Left lung (tissue), 4 donors: ENCODE measurements at regions not wholly inside any gene's neighbourhood (a gene's known extent, or its start where the extent isn't known, plus 50 kb on each side); places are given as distances from the start of the nearest gene placed in this dataset.
"Not testable (repeated sequence)": the region's sequence is repeated elsewhere in the genome, so short reads cannot be mapped to it uniquely, and the experiment has no call there.

Experiments used
- ATAC-seq: fragments of 200-7000 bp; cut with Tn5 transposase; one replicate; pipeline ENCODE4 v1.9.1; 2020; ENCODE audit warnings: moderate library complexity
- DNase-seq, 4 donors: peaks; one replicate each; pipeline ENCODE4 v3.0.0-alpha.2; 2013 to 2020
- H3K27ac ChIP-seq, 2 donors: fragments of 200-600 bp; sonication (generic) in 1 of 2; one replicate each; pipeline versions ENCODE4 v1.5.0 to v1.8.0; 2020 to 2021
- H3K27me3 ChIP-seq, 2 donors: fragments of 200-600 bp; sonication (generic) in 1 of 2; one replicate each; pipeline versions ENCODE4 v1.5.0 to v1.8.0; 2020 to 2021
- H3K36me3 ChIP-seq, 2 donors: fragments of 200-600 bp; sonication (generic) in 1 of 2; one replicate each; pipeline versions ENCODE4 v1.5.0 to v1.8.0; 2020 to 2021
- H3K4me1 ChIP-seq, 2 donors: fragments of 200-600 bp; one replicate each; pipeline ENCODE4 v1.8.0; 2021
- H3K4me3 ChIP-seq, 2 donors: fragments of 200-600 bp; sonication (generic) in 1 of 2; one replicate each; pipeline versions ENCODE4 v1.5.0 to v1.8.0; 2020 to 2021; ENCODE audit warnings: mild to moderate bottlenecking in 1 of 2
- H3K9me3 ChIP-seq, 2 donors: fragments of 200-600 bp; sonication (generic) in 1 of 2; one replicate each; pipeline versions ENCODE4 v1.5.0 to v1.8.0; 2020 to 2021
- intact Hi-C, 2 donors: fragments of 100-400 bp; cut with DNase I; formaldehyde crosslinking; loops; one replicate each; pipeline versions ENCODE4 v1.11.2 to v1.14.2; 2022
- TF ChIP-seq, protein P1 (sequence below), 2 donors: fragments of 200-600 bp; sonication (generic) in 1 of 2; IDR thresholded peaks; one replicate each; pipeline versions ENCODE4 v1.5.0 to v1.8.0; 2021; ENCODE audit warnings: antibody characterized with exemption in 2 of 2
- donor health status: DM: no; HTN: yes; CAD: no.
- donor health status: DM: no; HTN: no; CAD: no.

DNA sequence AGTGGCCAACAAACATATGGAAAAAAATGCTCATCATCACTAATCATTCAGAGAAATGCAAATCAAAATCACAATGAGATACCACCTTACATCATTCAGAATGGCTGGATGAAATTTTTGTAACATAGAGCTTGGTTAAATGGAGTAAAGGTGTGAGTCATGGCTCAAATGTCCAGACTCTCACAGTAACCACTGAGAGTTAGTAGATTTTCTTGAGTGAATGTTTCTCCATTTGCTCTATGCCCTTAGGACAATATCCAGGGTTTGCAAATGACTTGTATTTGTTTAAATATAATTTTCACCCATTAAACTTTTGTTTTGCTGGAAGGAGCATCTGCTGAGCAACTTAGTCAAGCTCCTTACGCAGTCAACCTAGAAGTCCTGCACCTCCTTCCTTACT, 967.2 kb downstream of the XPNPEP1 start:
- no peak overlapping the region for H3K27ac ChIP-seq
- H3K36me3 ChIP-seq = no peaks in the 10 kb centered on the region
- H3K27me3 ChIP-seq = no peaks in the 10 kb centered on the region
- intact Hi-C loops = no loop called here
- TF ChIP-seq, protein P1, sequence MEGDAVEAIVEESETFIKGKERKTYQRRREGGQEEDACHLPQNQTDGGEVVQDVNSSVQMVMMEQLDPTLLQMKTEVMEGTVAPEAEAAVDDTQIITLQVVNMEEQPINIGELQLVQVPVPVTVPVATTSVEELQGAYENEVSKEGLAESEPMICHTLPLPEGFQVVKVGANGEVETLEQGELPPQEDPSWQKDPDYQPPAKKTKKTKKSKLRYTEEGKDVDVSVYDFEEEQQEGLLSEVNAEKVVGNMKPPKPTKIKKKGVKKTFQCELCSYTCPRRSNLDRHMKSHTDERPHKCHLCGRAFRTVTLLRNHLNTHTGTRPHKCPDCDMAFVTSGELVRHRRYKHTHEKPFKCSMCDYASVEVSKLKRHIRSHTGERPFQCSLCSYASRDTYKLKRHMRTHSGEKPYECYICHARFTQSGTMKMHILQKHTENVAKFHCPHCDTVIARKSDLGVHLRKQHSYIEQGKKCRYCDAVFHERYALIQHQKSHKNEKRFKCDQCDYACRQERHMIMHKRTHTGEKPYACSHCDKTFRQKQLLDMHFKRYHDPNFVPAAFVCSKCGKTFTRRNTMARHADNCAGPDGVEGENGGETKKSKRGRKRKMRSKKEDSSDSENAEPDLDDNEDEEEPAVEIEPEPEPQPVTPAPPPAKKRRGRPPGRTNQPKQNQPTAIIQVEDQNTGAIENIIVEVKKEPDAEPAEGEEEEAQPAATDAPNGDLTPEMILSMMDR (IDR thresholded peaks at IDR 0.05) = no peak
- H3K4me1 ChIP-seq = no peaks in the 10 kb centered on the region
- ATAC-seq = no peak
- H3K9me3 ChIP-seq = peaks cover 0 to 19% of the 10 kb centered on the region in 2 donors
- no peak for DNase-seq
- H3K4me3 ChIP-seq = no peak overlapping the region

DNA sequence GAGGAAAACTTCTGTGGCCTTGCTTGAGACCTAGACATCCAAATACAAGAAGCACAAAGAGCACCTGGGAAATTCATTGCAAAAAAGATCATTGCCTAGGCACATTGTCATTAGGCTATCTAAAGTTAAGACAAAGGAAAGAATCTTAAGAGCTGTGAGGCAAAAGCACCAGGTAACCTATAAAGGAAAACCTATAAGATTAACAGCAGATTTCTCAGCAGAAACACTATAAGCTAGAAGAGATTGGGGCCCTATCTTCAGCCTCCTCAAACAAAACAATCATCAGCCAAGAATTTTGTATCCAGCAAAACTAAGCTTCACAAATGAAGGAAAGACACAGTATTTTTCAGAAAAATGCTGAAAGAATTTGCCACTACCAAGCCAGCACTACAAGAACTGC, 1003.3 kb downstream of the XPNPEP1 start:
- H3K27ac ChIP-seq, H3K4me3 ChIP-seq, H3K27me3 ChIP-seq, DNase-seq, H3K4me1 ChIP-seq, H3K9me3 ChIP-seq, H3K36me3 ChIP-seq, ATAC-seq, intact Hi-C loops: not testable (repeated sequence)

DNA sequence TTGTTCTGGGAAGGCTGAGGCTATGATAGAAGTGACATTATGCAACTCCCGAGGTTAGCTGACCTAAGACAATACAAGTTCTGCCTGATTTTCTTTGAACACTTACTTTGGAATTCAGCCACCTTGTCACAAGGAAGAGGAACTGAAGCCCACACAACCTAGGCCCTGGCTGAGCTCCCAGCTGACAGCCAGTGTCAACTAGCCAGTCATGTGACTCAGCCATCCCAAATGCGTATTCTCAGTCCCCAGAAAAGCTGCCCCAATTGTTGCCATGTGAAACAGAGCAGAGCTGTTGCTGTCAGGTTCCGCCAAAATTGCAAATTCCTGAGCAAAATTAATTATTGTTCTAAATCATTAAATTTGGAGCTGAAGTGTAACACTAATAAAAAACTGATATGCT, 1010.0 kb downstream of the XPNPEP1 start:
- H3K27me3 ChIP-seq = peaks cover 0 to 15% of the 10 kb centered on the region in 2 donors
- H3K9me3 ChIP-seq = no peaks in the 10 kb centered on the region
- H3K27ac ChIP-seq = no peak overlapping the region
- intact Hi-C loops = no loop called here
- H3K4me3 ChIP-seq = no peak overlapping the region
- no peaks in the 10 kb centered on the region for H3K36me3 ChIP-seq
- no peak for ATAC-seq
- no peak for DNase-seq
- TF ChIP-seq, protein P1 (IDR thresholded peaks at IDR 0.05) = no peak
- no peaks in the 10 kb centered on the region for H3K4me1 ChIP-seq

DNA sequence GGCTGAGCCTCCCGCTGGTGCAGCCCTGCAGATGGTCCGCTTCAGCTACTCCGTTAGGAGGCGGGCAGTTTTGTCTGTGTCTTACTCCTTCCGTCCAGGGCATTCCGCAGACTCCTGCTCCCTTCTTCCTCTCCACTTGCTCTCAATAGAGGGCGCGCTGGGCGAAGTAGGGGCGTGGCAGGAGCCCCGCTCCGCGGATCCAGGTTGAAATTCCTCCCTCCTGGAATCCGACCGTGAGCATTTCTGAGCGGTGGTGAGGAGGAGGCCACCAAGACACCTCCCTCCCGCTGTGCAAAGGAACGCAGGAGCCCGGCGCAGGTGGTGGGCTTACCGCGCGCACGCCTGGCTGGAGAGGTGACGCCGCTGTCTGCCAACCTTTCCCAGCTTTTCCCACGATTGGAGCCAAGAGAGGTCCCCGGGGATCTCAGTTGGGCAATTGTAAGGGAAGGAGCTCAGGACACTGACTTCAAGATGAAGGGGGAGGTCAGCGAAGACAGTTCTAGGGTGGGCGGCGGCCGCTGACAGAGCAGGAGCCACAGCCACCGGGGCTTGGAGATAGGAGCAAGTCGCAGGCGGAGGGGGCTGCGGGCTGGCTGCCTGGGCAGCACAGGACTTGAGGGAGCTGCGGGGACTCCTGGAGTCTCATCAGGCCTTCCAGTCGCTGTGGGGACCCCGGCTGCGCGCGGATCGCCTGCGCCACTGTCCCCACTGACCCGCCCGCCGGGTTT, 1011.3 kb downstream of the XPNPEP1 start:
- TF ChIP-seq, protein P1 (IDR thresholded peaks at IDR 0.05) = peak in 1 of 2 donors; percentile 28
- peak in 3 of 4 donors; percentile 46 to 76 (median 66) for DNase-seq

DNA sequence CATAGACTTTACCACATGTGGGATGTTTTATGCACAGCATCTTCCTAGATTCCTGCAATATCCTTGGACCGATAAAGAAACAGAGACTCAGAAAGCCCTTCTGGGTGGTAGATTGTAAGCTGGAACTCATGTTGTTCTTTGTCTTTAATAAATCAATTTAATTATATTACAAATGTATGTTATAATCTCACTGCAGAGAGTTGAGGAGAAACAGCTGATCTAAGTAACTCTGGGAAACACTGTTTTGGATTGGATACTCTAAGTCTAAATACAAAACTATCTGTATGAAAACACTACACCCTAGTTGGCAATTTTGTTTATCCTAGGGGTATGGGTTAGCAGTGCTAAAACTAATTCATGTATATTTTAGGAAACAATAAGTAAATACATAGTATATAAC, 1015.2 kb downstream of the XPNPEP1 start:
- TF ChIP-seq, protein P1 (IDR thresholded peaks at IDR 0.05) = no peak
- Histone ChIP-seq H3K9me3 (no peaks in the 10 kb centered on the region), H3K4me3 (no peak overlapping the region), H3K27me3 (peaks cover 0 to 15% of the 10 kb centered on the region in 2 donors), H3K27ac (no peak overlapping the region), H3K36me3 (no peaks in the 10 kb centered on the region), H3K4me1 (no peaks in the 10 kb centered on the region)
- DNase-seq (no peak), ATAC-seq (no peak)
- intact Hi-C loops = no loop called here

More for the DNA sequence above, 1011.3 kb downstream of the XPNPEP1 start:
- ATAC-seq = peak; percentile 99
- Histone ChIP-seq H3K9me3 (no peaks in the 10 kb centered on the region), H3K4me1 (no peaks in the 10 kb centered on the region), H3K27me3 (peaks cover 0 to 15% of the 10 kb centered on the region in 2 donors), H3K27ac (no peak overlapping the region), H3K4me3 (peak overlapping the region; percentile 16 to 32), H3K36me3 (no peaks in the 10 kb centered on the region)
- intact Hi-C loops = no loop called here

DNA sequence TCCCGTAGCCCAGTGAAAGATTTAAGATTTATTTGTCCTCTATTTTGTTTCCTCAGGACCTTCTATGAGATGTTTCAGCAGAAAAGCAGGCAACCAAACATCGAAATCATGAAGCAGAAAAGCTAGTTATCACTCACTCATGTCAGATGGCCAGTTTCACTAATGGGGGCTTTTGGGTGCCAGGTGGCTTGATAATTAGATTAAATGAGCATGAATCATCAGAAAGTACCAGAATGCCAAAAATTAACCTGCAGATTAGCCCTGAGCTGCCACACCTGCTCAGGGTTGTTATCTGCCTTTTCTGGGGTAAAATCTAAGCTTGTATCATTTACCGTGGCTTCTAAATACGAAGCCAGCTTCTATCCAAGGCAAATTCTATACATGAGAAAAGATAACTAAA, 1017.5 kb downstream of the XPNPEP1 start:
- H3K4me1 ChIP-seq = no peaks in the 10 kb centered on the region
- intact Hi-C loops = no loop called here

More for the DNA sequence above, 1017.5 kb downstream of the XPNPEP1 start:
- ATAC-seq (no peak), DNase-seq (no peak)
- Histone ChIP-seq H3K9me3 (no peaks in the 10 kb centered on the region), H3K27me3 (no peaks in the 10 kb centered on the region), H3K27ac (no peak overlapping the region), H3K4me3 (no peak overlapping the region), H3K36me3 (no peaks in the 10 kb centered on the region)
- TF ChIP-seq, protein P1 (IDR thresholded peaks at IDR 0.05) = no peak
